ENCODE measurements at regions not wholly inside any gene's neighbourhood (a gene's known extent, or its start where the extent isn't known, plus 50 kb on each side); places are given as distances from the start of the nearest gene placed in this dataset.
A peak's percentile ranks its signal among the peaks of the same experiment; 100 is the strongest.

- DNase-seq: no peak
Measured at GRCh38 chr7:35581605-35582210, 113.2 kb downstream of the HERPUD2 start.

GRCh38 chr7:35576031-35576573, 118.8 kb downstream of the HERPUD2 start:
- DNase-seq: no peak

GRCh38 chr7:35571611-35572240, 123.2 kb downstream of the HERPUD2 start:
- DNase-seq: peak; percentile 13

- DNase-seq: no peak
Measured at GRCh38 chr7:35570937-35571336, 124.0 kb downstream of the HERPUD2 start.

GRCh38 chr7:35565927-35566326, 129.0 kb downstream of the HERPUD2 start:
- DNase-seq: no peak

GRCh38 chr7:35558841-35559240, 136.1 kb downstream of the HERPUD2 start:
- no peak for DNase-seq

- no peak for DNase-seq
Measured at GRCh38 chr7:35556515-35557471, 138.1 kb downstream of the HERPUD2 start.

GRCh38 chr7:35555934-35556333, 139.0 kb downstream of the HERPUD2 start:
- no peak for DNase-seq

- DNase-seq: no peak
Measured at GRCh38 chr7:35555386-35555785, 139.5 kb downstream of the HERPUD2 start.

- no peak for DNase-seq
Measured at GRCh38 chr7:35553519-35553918, 141.4 kb downstream of the HERPUD2 start.

GRCh38 chr7:35552691-35553090, 142.2 kb downstream of the HERPUD2 start:
- no peak for DNase-seq

GRCh38 chr7:35551321-35552081, 143.4 kb downstream of the HERPUD2 start:
- no peak for DNase-seq

- no peak for DNase-seq
Measured at GRCh38 chr7:35550831-35551230, 144.1 kb downstream of the HERPUD2 start.

GRCh38 chr7:35549781-35550180, 145.2 kb downstream of the HERPUD2 start:
- no peak for DNase-seq

- DNase-seq: no peak
Measured at GRCh38 chr7:35548291-35548690, 146.6 kb downstream of the HERPUD2 start.

GRCh38 chr7:35546691-35547429, 148.1 kb downstream of the HERPUD2 start:
- no peak for DNase-seq

- no peak for DNase-seq
Measured at GRCh38 chr7:35545831-35546230, 149.1 kb downstream of the HERPUD2 start.

GRCh38 chr7:35544028-35544742, 150.8 kb downstream of the HERPUD2 start:
- no peak for DNase-seq

GRCh38 chr7:35537067-35538023, 157.6 kb downstream of the HERPUD2 start:
- DNase-seq: peak; percentile 84

- DNase-seq: no peak
Measured at GRCh38 chr7:35536396-35536826, 158.5 kb downstream of the HERPUD2 start.
